Hepatocyte (in vitro differentiated cells): ENCODE measurements at regions not wholly inside any gene's neighbourhood (a gene's known extent, or its start where the extent isn't known, plus 50 kb on each side); places are given as distances from the start of the nearest gene placed in this dataset.

Experiments used
- EZH2 ChIP-seq: fragments of 200-600 bp; sonication (generic); IDR thresholded peaks from 2 replicates; pipeline ENCODE4 v1.6.1; 2016; ENCODE audit warnings: antibody characterized with exemption, mild to moderate bottlenecking, borderline replicate concordance
- EZH2phosphoT487 ChIP-seq: fragments of 200-600 bp; sonication (generic); IDR thresholded peaks from one replicate; pipeline ENCODE4 v1.6.1; 2018; ENCODE audit warnings: antibody characterized with exemption, mild to moderate bottlenecking, low read depth, moderate library complexity; ENCODE audit not compliant: unreplicated experiment, severe bottlenecking
- TF ChIP-seq, protein P1 (sequence below): fragments of 200-600 bp; sonication (generic); IDR thresholded peaks from 2 replicates; pipeline ENCODE4 v1.5.1; 2016; ENCODE audit warnings: antibody characterized with exemption, mild to moderate bottlenecking; ENCODE audit not compliant: poor library complexity

DNA sequence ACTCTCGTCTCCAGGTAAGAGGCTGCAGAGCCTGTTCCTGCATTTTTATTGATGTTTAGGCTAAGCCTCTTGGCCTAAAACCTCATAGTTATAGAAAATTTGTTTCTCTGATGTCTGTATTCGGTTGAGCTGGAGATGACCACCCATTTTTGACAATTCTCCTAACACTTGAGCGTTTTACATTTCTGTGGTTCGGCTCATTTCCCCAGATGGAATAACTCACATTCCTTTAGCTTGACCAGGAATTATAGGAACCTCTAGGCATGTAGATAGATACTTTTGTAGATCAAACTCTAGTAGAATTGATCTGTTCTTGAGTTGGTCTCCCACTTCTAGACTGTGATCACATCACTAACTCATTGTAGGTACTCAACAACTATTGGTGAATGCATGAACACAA is 172.6 kb upstream of the CADM1 start:
- TF ChIP-seq, protein P1, sequence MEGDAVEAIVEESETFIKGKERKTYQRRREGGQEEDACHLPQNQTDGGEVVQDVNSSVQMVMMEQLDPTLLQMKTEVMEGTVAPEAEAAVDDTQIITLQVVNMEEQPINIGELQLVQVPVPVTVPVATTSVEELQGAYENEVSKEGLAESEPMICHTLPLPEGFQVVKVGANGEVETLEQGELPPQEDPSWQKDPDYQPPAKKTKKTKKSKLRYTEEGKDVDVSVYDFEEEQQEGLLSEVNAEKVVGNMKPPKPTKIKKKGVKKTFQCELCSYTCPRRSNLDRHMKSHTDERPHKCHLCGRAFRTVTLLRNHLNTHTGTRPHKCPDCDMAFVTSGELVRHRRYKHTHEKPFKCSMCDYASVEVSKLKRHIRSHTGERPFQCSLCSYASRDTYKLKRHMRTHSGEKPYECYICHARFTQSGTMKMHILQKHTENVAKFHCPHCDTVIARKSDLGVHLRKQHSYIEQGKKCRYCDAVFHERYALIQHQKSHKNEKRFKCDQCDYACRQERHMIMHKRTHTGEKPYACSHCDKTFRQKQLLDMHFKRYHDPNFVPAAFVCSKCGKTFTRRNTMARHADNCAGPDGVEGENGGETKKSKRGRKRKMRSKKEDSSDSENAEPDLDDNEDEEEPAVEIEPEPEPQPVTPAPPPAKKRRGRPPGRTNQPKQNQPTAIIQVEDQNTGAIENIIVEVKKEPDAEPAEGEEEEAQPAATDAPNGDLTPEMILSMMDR = no peak
- no peak for TF ChIP-seq EZH2phosphoT487
- TF ChIP-seq EZH2 = no peak
